SK-N-SH (cell line): ENCODE measurements at regions not wholly inside any gene's neighbourhood (a gene's known extent, or its start where the extent isn't known, plus 50 kb on each side); places are given as distances from the start of the nearest gene placed in this dataset.

Source experiments
- CTCF ChIA-PET: fragments of 300-600, 350-600 bp; formaldehyde crosslinking; extraction: SDS; loops from one replicate; lab custom pipeline; 2021; lab: Yijun Ruan, JAX
- POLR2A ChIA-PET: fragments of 350-600 bp; sonication (Branson Sonifier 250); formaldehyde crosslinking; extraction: SDS; loops from one replicate; lab custom pipeline; 2020; ENCODE audit warnings: antibody characterized with exemption, inconsistent platforms; lab: Yijun Ruan, JAX
- DNase-seq: peaks from one replicate; pipeline ENCODE4 v3.0.0; 2012
- H2AFZ ChIP-seq: fragments of 200-600 bp; sonication (generic); 2 replicates; pipeline ENCODE4 v1.8.1; 2016; ENCODE audit warnings: antibody characterized with exemption, mild to moderate bottlenecking, low read depth
- H3F3A ChIP-seq: fragments of 200-600 bp; sonication (generic); replicated peaks from 2 replicates; pipeline ENCODE3; 2016; ENCODE audit warnings: antibody characterized with exemption, mild to moderate bottlenecking; ENCODE audit not compliant: insufficient read depth
- H3K27ac ChIP-seq, 2 experiments: fragments of 200-500 bp in 1 of 2; fragments of 200-600 bp in 1 of 2; sonication (Bioruptor generic) in 1 of 2; sonication (generic), shearing (Covaris generic) in 1 of 2; 2 replicates each; pipeline versions ENCODE4 v1.5.1 to v1.6.1; 2014 to 2016; ENCODE audit warnings: low read depth in 2 of 2, inconsistent platforms in 1 of 2, low read length in 1 of 2, mild to moderate bottlenecking in 1 of 2, mixed read lengths in 1 of 2
- H3K27me3 ChIP-seq: fragments of 200-600 bp; sonication (generic), shearing (Covaris generic); 2 replicates; pipeline ENCODE4 v1.6.1; 2016; ENCODE audit warnings: mixed run types; ENCODE audit not compliant: insufficient read depth
- H3K36me3 ChIP-seq, 2 experiments: fragments of 200-500 bp in 1 of 2; fragments of 200-600 bp in 1 of 2; sonication (Bioruptor generic) in 1 of 2; sonication (generic) in 1 of 2; replicated peaks in 1 of 2; 2 replicates each; pipeline versions ENCODE3 to v1.5.1; 2014 to 2016; ENCODE audit warnings: low read length in 1 of 2, mild to moderate bottlenecking in 1 of 2; ENCODE audit not compliant: insufficient read depth in 2 of 2, control insufficient read depth in 1 of 2
- H3K4me1 ChIP-seq, 2 experiments: fragments of 200-500 bp in 1 of 2; fragments of 200-600 bp in 1 of 2; sonication (Bioruptor generic) in 1 of 2; sonication (generic), shearing (Covaris generic) in 1 of 2; 2 replicates each; pipeline versions ENCODE4 v1.5.1 to v1.6.1; 2014 to 2016; ENCODE audit warnings: low read depth in 1 of 2, low read length in 1 of 2, mixed run types in 1 of 2; ENCODE audit not compliant: insufficient read depth in 2 of 2, control insufficient read depth in 1 of 2
- H3K4me2 ChIP-seq: fragments of 200-600 bp; sonication (generic), shearing (Covaris generic); 2 replicates; pipeline ENCODE4 v1.6.1; 2017; ENCODE audit warnings: mixed run types
- H3K4me3 ChIP-seq, 2 experiments: fragments of 200-500 bp in 1 of 2; fragments of 200-600 bp in 1 of 2; sonication (Bioruptor generic) in 1 of 2; sonication (generic), shearing (Covaris generic) in 1 of 2; 2 replicates each; pipeline versions ENCODE4 v1.5.1 to v1.8.1; 2014 to 2016; ENCODE audit warnings: low read depth in 2 of 2, inconsistent platforms in 1 of 2, low read length in 1 of 2, mild to moderate bottlenecking in 1 of 2, mixed read lengths in 1 of 2, moderate library complexity in 1 of 2
- H3K79me2 ChIP-seq: fragments of 200-600 bp; sonication (generic); 2 replicates; pipeline ENCODE4 v1.8.1; 2017; ENCODE audit warnings: mild to moderate bottlenecking; ENCODE audit not compliant: insufficient read depth
- H3K9ac ChIP-seq: fragments of 200-600 bp; sonication (generic); 2 replicates; pipeline ENCODE4 v1.6.1; 2017; ENCODE audit warnings: mixed run types
- H3K9me2 ChIP-seq: fragments of 200-600 bp; sonication (generic); 2 replicates; pipeline ENCODE4 v1.6.1; 2017; ENCODE audit warnings: mixed run types
- H3K9me3 ChIP-seq: fragments of 200-600 bp; sonication (generic); 2 replicates; pipeline ENCODE4 v1.6.1; 2017; ENCODE audit warnings: mixed run types, mild to moderate bottlenecking, moderate library complexity
- H4K20me1 ChIP-seq: fragments of 200-600 bp; sonication (generic); 2 replicates; pipeline ENCODE4 v1.6.1; 2017; ENCODE audit warnings: mild to moderate bottlenecking, mixed run types; ENCODE audit not compliant: insufficient read depth
- CHD2 ChIP-seq: fragments of 150-350 bp; IDR thresholded peaks from 2 replicates; pipeline ENCODE4 v1.6.1; 2018; ENCODE audit warnings: low read length; ENCODE audit not compliant: partially characterized antibody
- CTCF ChIP-seq: fragments of 200-600 bp; sonication (generic); IDR thresholded peaks from 2 replicates; pipeline ENCODE4 v1.6.1; 2017; ENCODE audit warnings: antibody characterized with exemption, mild to moderate bottlenecking, moderate library complexity
- ELF1 ChIP-seq: IDR thresholded peaks from 2 replicates; pipeline ENCODE4 v1.4.0; 2012
- EP300 ChIP-seq, 2 experiments: IDR thresholded peaks; 2 replicates each; pipeline versions ENCODE4 v1.4.0 to v1.6.1; 2012; ENCODE audit warnings: borderline replicate concordance in 1 of 2, low read depth in 1 of 2, low read length in 1 of 2
- FOXJ3 ChIP-seq: sonication (generic); formaldehyde crosslinking; IDR thresholded peaks from 2 replicates; pipeline ENCODE4 v1.5.1; 2020; ENCODE audit warnings: mild to moderate bottlenecking, missing genetic modification reagents
- GABPA ChIP-seq: IDR thresholded peaks from 2 replicates; pipeline ENCODE4 v1.4.0; 2012; ENCODE audit warnings: low read depth, mild to moderate bottlenecking
- IRF3 ChIP-seq: fragments of 150-350 bp; IDR thresholded peaks from 2 replicates; pipeline ENCODE4 v1.6.1; 2016; ENCODE audit warnings: mild to moderate bottlenecking, low read depth, low read length
- JUND ChIP-seq: IDR thresholded peaks from 2 replicates; pipeline ENCODE4 v1.4.0; 2012
- MXI1 ChIP-seq: IDR thresholded peaks from 2 replicates; pipeline ENCODE4 v1.6.1; 2012; ENCODE audit warnings: mild to moderate bottlenecking, low read depth, low read length, improper control_type of control experiment
- NFIC ChIP-seq: IDR thresholded peaks from 2 replicates; pipeline ENCODE4 v1.4.0; 2012; ENCODE audit warnings: borderline replicate concordance
- PBX3 ChIP-seq: IDR thresholded peaks from 2 replicates; pipeline ENCODE4; 2012
- POLR2AphosphoS5 ChIP-seq: IDR thresholded peaks from 2 replicates; pipeline ENCODE4 v1.6.1; 2012; ENCODE audit warnings: low read depth, low read length
- RCOR1 ChIP-seq: fragments of 150-350 bp; IDR thresholded peaks from 2 replicates; pipeline ENCODE4 v1.6.1; 2017; ENCODE audit warnings: antibody characterized with exemption, low read length
- RXRA ChIP-seq: IDR thresholded peaks from 2 replicates; pipeline ENCODE4 v1.4.0; 2012; ENCODE audit warnings: low read depth, mild to moderate bottlenecking, borderline replicate concordance
- TAF1 ChIP-seq: IDR thresholded peaks from 2 replicates; pipeline ENCODE4 v1.6.1; 2012; ENCODE audit warnings: low read depth, mild to moderate bottlenecking, low read length, moderate library complexity, borderline replicate concordance
- TEAD4 ChIP-seq: IDR thresholded peaks from 2 replicates; pipeline ENCODE4 v1.4.0; 2012; ENCODE audit warnings: mild to moderate bottlenecking, borderline replicate concordance; ENCODE audit not compliant: insufficient read depth
- YY1 ChIP-seq: IDR thresholded peaks from 2 replicates; pipeline ENCODE4 v1.4.0; 2012; ENCODE audit warnings: low read depth, mild to moderate bottlenecking
- ZBTB33 ChIP-seq: IDR thresholded peaks from 2 replicates; pipeline ENCODE4 v1.4.0; 2012; ENCODE audit warnings: low read depth, borderline replicate concordance

- CTCF ChIA-PET, result no interaction called here
- H3K4me3 ChIP-seq, result no peak overlapping the region
- H3K27ac ChIP-seq, result no peak overlapping the region; a peak in 1 of 4 replicates
- POLR2A ChIA-PET, result no interaction called here
- no peak overlapping the region for H2AFZ ChIP-seq
- DNase-seq, result no peak
- no peaks in the 10 kb centered on the region; a peak in 1 of 4 replicates for H3K4me1 ChIP-seq
- H3F3A ChIP-seq, result peaks cover 7% of the 10 kb centered on the region
- no peak overlapping the region for H3K9ac ChIP-seq
- H3K4me2 ChIP-seq, result no peak overlapping the region
- no peaks in the 10 kb centered on the region for H4K20me1 ChIP-seq
- no peaks in the 10 kb centered on the region for H3K9me3 ChIP-seq
- H3K36me3 ChIP-seq, result no peaks in the 10 kb centered on the region
- H3K79me2 ChIP-seq, result no peaks in the 10 kb centered on the region
- H3K27me3 ChIP-seq, result no peaks in the 10 kb centered on the region; the same call in 1 of the 2 replicates
- H3K9me2 ChIP-seq, result no peaks in the 10 kb centered on the region
- no peak for TF ChIP-seq TEAD4
- TF ChIP-seq MXI1, result no peak
- no peak for TF ChIP-seq POLR2AphosphoS5
- TF ChIP-seq TAF1, result no peak
- TF ChIP-seq NFIC, result no peak
- no peak for TF ChIP-seq CTCF
- TF ChIP-seq PBX3, result no peak
- no peak for TF ChIP-seq CHD2
- TF ChIP-seq JUND, result no peak
- no peak for TF ChIP-seq FOXJ3 (CRISPR knock-in tag)
- no peak for TF ChIP-seq RCOR1
- no peak for TF ChIP-seq ZBTB33
- TF ChIP-seq GABPA, result no peak
- no peak for TF ChIP-seq YY1
- TF ChIP-seq EP300 (IDR thresholded peaks at IDR 0.05; ENCODE audit: borderline replicate concordance in 1 of 2, low read depth in 1 of 2, low read length in 1 of 2), result no peak
- TF ChIP-seq RXRA, result no peak
- no peak for TF ChIP-seq ELF1
- no peak for TF ChIP-seq IRF3
These were observed 280.5 kb downstream of the MBNL1 start for GRCh38 chr3:152549263-152549662.
